Neural cell (in vitro differentiated cells): ENCODE measurements at regions not wholly inside any gene's neighbourhood (a gene's known extent, or its start where the extent isn't known, plus 50 kb on each side); places are given as distances from the start of the nearest gene placed in this dataset.

Experiments
- H2AFZ ChIP-seq: fragments of 200-600, 300-800 bp; sonication (generic), shearing (Covaris generic); 2 replicates; pipeline ENCODE4 v1.6.0; 2014; ENCODE audit warnings: low read depth, mild to moderate bottlenecking, antibody characterized with exemption, low read length, moderate library complexity
- H3F3A ChIP-seq: fragments of 200-600 bp; shearing (Covaris generic); 2 replicates; pipeline ENCODE4 v1.6.1; 2016; ENCODE audit warnings: mild to moderate bottlenecking, moderate library complexity, mixed read lengths, antibody characterized with exemption, low read length; ENCODE audit not compliant: insufficient read depth, poor library complexity, severe bottlenecking
- H3K27ac ChIP-seq: fragments of 200-600, 300-800 bp; sonication (generic), shearing (Covaris generic); 2 replicates; pipeline ENCODE4 v1.5.1; 2014; ENCODE audit warnings: mild to moderate bottlenecking, low read length, moderate library complexity
- H3K27me3 ChIP-seq: fragments of 300-800, 200-600 bp; sonication (generic), shearing (Covaris generic); 2 replicates; pipeline ENCODE4 v1.6.0; 2014; ENCODE audit warnings: mild to moderate bottlenecking, low read depth, low read length, moderate library complexity; ENCODE audit not compliant: insufficient read depth
- H3K36me3 ChIP-seq: fragments of 300-800, 200-600 bp; sonication (generic), shearing (Covaris generic); 2 replicates; pipeline ENCODE4 v1.5.1; 2014; ENCODE audit warnings: mild to moderate bottlenecking, antibody characterized with exemption, low read length, moderate library complexity; ENCODE audit not compliant: insufficient read depth
- H3K4me2 ChIP-seq: fragments of 300-800, 200-600 bp; sonication (generic), shearing (Covaris generic); 2 replicates; pipeline ENCODE4 v1.6.0; 2014; ENCODE audit warnings: mild to moderate bottlenecking, low read length
- H3K4me3 ChIP-seq: fragments of 300-800, 200-600 bp; sonication (generic), shearing (Covaris generic); 2 replicates; pipeline ENCODE4 v1.5.1; 2014; ENCODE audit warnings: mild to moderate bottlenecking, low read length, moderate library complexity
- H3K79me2 ChIP-seq: fragments of 200-600 bp; shearing (Covaris generic); replicated peaks from 2 replicates; pipeline ENCODE4 v1.6.0; 2014; ENCODE audit warnings: mild to moderate bottlenecking, low read length, moderate library complexity; ENCODE audit not compliant: insufficient read depth
- H3K9ac ChIP-seq: fragments of 300-800, 200-600 bp; sonication (generic), shearing (Covaris generic); 2 replicates; pipeline ENCODE4 v1.6.1; 2016; ENCODE audit warnings: mild to moderate bottlenecking, low read length, mixed read lengths
- H3K9me2 ChIP-seq: fragments of 200-600 bp; shearing (Covaris generic); 2 replicates; pipeline ENCODE4 v1.6.1; 2016; ENCODE audit warnings: mild to moderate bottlenecking, low read length, mixed read lengths; ENCODE audit not compliant: insufficient read depth
- H3K9me3 ChIP-seq: fragments of 200-600, 300-800 bp; sonication (generic), shearing (Covaris generic); 2 replicates; pipeline ENCODE4 v1.6.1; 2016; ENCODE audit warnings: mild to moderate bottlenecking, mixed run types, low read length, moderate library complexity, mixed read lengths
- H4K20me1 ChIP-seq: fragments of 200-600 bp; shearing (Covaris generic); 2 replicates; pipeline ENCODE4 v1.6.1; 2016; ENCODE audit warnings: mild to moderate bottlenecking, mixed run types; ENCODE audit not compliant: insufficient read depth
- EP300 ChIP-seq: fragments of 450-650 bp; conservative IDR thresholded peaks from 2 replicates; pipeline ENCODE4 v1.6.1; 2014; ENCODE audit warnings: antibody characterized with exemption, mild to moderate bottlenecking, moderate library complexity; ENCODE audit not compliant: poor library complexity, severe bottlenecking
- EZH2 ChIP-seq: fragments of 200-600, 300-800 bp; shearing (Covaris generic), sonication (generic); IDR thresholded peaks from 2 replicates; pipeline ENCODE4 v1.6.1; 2014; ENCODE audit warnings: antibody characterized with exemption, low read length, borderline replicate concordance, mild to moderate bottlenecking; ENCODE audit not compliant: insufficient read depth, poor library complexity, severe bottlenecking
- MXI1 ChIP-seq: fragments of 450-650 bp; conservative IDR thresholded peaks from 2 replicates; pipeline ENCODE4 v1.6.1; 2014; ENCODE audit warnings: antibody characterized with exemption, mild to moderate bottlenecking; ENCODE audit not compliant: poor library complexity, severe bottlenecking
- POLR2AphosphoS5 ChIP-seq: IDR thresholded peaks from 2 replicates; pipeline ENCODE4 v1.6.1; 2012
- RAD21 ChIP-seq: fragments of 450-650 bp; conservative IDR thresholded peaks from 2 replicates; pipeline ENCODE4 v1.6.1; 2014; ENCODE audit warnings: antibody characterized with exemption, mild to moderate bottlenecking, moderate library complexity
- SMC3 ChIP-seq: fragments of 450-650 bp; conservative IDR thresholded peaks from 2 replicates; pipeline ENCODE4 v1.6.1; 2014; ENCODE audit warnings: antibody characterized with exemption, mild to moderate bottlenecking, moderate library complexity; ENCODE audit not compliant: poor library complexity
- TAF1 ChIP-seq: IDR thresholded peaks from 2 replicates; pipeline ENCODE4 v1.6.1; 2012; ENCODE audit warnings: low read depth
- TF ChIP-seq, protein P1 (sequence below): IDR thresholded peaks from 2 replicates; pipeline ENCODE4 v1.6.1; 2012; ENCODE audit warnings: borderline replicate concordance
- TF ChIP-seq, protein P2 (sequence below): fragments of 450-650 bp; IDR thresholded peaks from 2 replicates; pipeline ENCODE4 v1.5.1; 2014; ENCODE audit warnings: antibody characterized with exemption, mild to moderate bottlenecking, moderate library complexity; ENCODE audit not compliant: poor library complexity, severe bottlenecking

DNA sequence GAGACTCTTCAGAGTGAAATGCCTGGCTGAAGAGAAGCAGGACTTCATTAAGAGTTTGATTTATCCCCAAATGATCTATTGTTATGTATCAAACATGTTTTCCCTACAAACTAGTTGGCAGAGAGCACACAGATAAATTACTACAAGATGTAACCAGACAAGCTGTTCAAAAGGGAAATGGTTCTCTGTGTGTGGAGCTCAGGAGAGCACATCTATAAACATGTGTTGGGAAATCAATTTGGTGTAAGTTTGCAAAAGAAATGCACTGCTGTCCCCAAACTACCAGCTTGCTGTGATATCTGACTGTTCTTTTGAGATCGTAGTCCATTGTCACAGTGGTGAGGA lies 159.2 kb downstream of the PAH start:
- H3K36me3 ChIP-seq = no peaks in the 10 kb centered on the region
- H3K4me2 ChIP-seq = no peak overlapping the region
- no peak overlapping the region for H3K9ac ChIP-seq
- no peak overlapping the region for H3K27ac ChIP-seq
- no peak for TF ChIP-seq RAD21
- TF ChIP-seq EZH2 = no peak
- TF ChIP-seq SMC3 = no peak
- TF ChIP-seq, protein P1, sequence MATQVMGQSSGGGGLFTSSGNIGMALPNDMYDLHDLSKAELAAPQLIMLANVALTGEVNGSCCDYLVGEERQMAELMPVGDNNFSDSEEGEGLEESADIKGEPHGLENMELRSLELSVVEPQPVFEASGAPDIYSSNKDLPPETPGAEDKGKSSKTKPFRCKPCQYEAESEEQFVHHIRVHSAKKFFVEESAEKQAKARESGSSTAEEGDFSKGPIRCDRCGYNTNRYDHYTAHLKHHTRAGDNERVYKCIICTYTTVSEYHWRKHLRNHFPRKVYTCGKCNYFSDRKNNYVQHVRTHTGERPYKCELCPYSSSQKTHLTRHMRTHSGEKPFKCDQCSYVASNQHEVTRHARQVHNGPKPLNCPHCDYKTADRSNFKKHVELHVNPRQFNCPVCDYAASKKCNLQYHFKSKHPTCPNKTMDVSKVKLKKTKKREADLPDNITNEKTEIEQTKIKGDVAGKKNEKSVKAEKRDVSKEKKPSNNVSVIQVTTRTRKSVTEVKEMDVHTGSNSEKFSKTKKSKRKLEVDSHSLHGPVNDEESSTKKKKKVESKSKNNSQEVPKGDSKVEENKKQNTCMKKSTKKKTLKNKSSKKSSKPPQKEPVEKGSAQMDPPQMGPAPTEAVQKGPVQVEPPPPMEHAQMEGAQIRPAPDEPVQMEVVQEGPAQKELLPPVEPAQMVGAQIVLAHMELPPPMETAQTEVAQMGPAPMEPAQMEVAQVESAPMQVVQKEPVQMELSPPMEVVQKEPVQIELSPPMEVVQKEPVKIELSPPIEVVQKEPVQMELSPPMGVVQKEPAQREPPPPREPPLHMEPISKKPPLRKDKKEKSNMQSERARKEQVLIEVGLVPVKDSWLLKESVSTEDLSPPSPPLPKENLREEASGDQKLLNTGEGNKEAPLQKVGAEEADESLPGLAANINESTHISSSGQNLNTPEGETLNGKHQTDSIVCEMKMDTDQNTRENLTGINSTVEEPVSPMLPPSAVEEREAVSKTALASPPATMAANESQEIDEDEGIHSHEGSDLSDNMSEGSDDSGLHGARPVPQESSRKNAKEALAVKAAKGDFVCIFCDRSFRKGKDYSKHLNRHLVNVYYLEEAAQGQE = no peak
- TF ChIP-seq POLR2AphosphoS5 = no peak
- TF ChIP-seq TAF1 = no peak
- no peak for TF ChIP-seq EP300
- TF ChIP-seq MXI1 = no peak
- TF ChIP-seq, protein P2, sequence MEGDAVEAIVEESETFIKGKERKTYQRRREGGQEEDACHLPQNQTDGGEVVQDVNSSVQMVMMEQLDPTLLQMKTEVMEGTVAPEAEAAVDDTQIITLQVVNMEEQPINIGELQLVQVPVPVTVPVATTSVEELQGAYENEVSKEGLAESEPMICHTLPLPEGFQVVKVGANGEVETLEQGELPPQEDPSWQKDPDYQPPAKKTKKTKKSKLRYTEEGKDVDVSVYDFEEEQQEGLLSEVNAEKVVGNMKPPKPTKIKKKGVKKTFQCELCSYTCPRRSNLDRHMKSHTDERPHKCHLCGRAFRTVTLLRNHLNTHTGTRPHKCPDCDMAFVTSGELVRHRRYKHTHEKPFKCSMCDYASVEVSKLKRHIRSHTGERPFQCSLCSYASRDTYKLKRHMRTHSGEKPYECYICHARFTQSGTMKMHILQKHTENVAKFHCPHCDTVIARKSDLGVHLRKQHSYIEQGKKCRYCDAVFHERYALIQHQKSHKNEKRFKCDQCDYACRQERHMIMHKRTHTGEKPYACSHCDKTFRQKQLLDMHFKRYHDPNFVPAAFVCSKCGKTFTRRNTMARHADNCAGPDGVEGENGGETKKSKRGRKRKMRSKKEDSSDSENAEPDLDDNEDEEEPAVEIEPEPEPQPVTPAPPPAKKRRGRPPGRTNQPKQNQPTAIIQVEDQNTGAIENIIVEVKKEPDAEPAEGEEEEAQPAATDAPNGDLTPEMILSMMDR = no peak
- H3K79me2 ChIP-seq = no peaks in the 10 kb centered on the region
- no peaks in the 10 kb centered on the region for H3F3A ChIP-seq
- H3K27me3 ChIP-seq = no peaks in the 10 kb centered on the region
- H3K9me3 ChIP-seq = no peaks in the 10 kb centered on the region
- no peaks in the 10 kb centered on the region for H3K9me2 ChIP-seq
- H4K20me1 ChIP-seq = no peaks in the 10 kb centered on the region
- H3K4me3 ChIP-seq = no peak overlapping the region
- H2AFZ ChIP-seq = no peak overlapping the region

DNA sequence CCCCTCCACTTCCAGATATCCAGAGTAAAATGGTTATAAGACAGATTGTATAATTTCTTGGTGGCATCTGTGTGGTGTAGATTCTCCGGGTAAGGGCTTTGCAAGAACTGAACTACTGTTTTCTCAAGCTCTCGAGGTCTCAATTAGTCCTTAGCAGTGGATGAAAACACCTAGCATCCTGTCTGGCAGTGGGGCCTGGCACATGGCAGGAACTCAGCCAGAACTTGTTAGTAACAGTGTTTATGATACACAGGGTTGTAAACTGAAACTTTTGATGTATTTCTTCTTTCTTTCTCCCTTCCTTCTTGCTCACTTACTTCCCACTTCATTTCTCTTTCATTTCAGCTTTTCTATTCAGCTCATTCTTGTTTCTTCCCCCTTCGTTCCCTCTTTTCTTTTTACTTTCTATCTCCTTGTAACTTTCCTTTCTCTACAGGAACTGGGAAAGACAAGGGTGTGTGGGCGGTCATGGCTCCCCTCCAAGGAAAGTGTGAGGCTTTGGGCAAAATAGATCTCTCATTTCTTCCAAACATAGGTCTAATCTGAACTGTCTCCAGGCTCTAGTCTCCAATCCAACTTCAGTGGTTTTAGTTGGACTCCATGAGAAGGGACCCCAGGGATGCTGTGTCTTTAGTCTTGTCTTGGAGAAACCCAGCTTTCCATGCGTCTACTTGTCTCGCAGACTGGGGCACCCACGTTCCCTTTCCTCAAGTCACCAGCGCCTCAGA lies 159.7 kb downstream of the PAH start:
- Histone ChIP-seq H3K9me2 (no peaks in the 10 kb centered on the region), H3K79me2 (no peaks in the 10 kb centered on the region), H3F3A (no peaks in the 10 kb centered on the region), H3K9me3 (no peaks in the 10 kb centered on the region), H4K20me1 (no peaks in the 10 kb centered on the region), H3K27ac (no peak overlapping the region), H3K36me3 (no peaks in the 10 kb centered on the region), H3K4me3 (no peak overlapping the region), H3K4me2 (no peak overlapping the region), H2AFZ (no peak overlapping the region), H3K27me3 (no peaks in the 10 kb centered on the region), H3K9ac (no peak overlapping the region)
- no peak for TF ChIP-seq SMC3
- TF ChIP-seq, protein P1 = no peak
